GM19023 (cell line): ENCODE measurements at regions not wholly inside any gene's neighbourhood (a gene's known extent, or its start where the extent isn't known, plus 50 kb on each side); places are given as distances from the start of the nearest gene placed in this dataset.

Source experiments
- ATAC-seq: cut with Tn5 transposase; IDR thresholded peaks from one replicate; pipeline ENCODE4 v1.9.1; 2021; ENCODE audit warnings: mild to moderate bottlenecking, moderate library complexity; ENCODE audit not compliant: unreplicated experiment

DNA sequence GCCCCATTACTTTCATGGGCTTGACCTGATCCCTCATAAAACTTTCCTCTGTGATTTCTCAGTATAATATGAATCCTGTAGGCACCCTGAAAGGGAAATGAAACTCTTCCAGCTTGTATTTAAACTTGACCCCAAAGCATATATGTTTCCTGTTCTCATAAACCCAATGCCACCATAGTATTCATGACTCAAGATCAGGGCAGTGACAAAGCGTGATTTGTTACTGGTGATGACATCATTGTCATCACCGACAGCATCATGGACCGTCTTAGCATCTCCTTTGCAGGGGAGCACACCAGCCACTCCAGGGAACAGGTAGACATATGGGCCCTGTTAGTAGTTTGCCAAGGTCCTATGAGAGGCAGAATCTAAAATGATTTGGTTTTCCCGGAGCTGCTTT, 741.2 kb downstream of the NR2F2 start:
- no peak for ATAC-seq

DNA sequence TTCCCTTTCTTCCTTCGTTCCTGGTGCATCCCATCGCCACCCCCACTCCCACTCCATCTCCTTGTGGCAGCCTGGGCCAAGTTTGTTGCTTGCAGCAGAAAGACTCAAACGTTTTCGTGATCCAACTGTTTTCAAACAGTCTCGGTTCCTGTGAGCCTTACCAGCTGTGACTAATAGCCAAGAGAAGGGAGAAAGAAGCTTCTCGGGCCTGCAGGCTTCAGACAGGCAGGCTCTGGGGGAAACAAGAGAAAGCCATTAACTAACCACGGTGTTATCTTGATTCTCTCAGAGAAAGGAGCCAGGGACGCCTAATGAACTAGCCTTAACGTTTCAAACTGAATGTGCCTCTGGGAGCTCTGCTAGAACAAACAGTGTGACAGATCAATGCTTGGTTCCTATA, 742.0 kb downstream of the NR2F2 start:
- ATAC-seq = no peak

DNA sequence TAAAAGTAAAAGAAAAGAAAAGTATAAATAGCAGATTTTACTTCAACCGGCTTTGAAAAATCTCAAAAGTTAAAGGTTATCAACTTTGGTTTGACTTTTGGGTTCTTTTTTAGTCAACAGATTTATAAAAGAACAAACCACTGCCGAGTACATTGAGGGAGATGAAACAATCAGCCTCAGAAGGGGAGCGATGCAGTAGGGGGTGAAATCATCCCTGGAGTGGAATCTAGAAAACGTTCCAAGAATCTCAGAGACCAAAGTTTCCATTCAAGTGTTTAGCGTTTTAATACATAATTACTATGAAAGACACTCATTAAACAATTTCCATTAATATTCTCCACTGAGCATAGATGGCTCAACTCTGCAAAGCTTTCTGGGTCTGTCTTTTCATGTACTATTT, 745.5 kb downstream of the NR2F2 start:
- ATAC-seq = no peak

DNA sequence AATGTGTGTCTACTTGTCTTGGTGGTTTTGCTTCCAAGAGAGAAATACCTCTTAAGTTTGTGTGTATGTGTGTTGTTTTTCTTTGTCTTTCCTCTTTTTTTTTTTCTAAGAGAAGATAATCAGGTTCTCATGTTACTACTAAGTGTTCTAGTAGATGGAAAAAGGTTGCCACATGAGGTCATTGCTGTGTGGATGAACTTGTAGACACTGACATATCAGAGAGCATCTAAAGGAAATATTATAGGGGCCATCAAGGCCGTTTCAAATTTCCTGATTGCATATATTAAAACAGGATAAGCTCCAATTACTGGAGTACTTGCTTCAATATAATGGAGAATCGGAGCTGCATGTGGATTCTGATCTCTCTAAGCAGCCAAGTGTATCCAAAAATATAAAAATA, 747.5 kb downstream of the NR2F2 start:
- no peak for ATAC-seq

DNA sequence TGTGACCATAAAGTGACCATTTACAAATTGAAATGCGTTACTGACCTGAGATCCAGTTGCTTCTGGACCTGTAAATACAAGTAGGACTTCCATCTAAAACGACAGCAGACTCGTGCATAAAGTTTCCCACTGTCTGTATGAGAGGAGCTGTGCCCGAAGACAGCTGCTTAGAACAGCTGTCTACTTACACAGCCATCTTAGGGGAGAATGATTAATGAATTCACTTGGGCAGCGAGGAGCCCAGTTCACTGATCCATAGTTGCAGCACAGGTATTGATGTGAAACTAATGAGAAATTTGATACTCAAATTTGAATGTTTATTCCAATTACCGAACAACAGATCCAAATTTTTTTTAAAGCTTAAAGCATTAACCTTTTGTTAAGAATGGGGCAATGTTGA, 748.1 kb downstream of the NR2F2 start:
- no peak for ATAC-seq

DNA sequence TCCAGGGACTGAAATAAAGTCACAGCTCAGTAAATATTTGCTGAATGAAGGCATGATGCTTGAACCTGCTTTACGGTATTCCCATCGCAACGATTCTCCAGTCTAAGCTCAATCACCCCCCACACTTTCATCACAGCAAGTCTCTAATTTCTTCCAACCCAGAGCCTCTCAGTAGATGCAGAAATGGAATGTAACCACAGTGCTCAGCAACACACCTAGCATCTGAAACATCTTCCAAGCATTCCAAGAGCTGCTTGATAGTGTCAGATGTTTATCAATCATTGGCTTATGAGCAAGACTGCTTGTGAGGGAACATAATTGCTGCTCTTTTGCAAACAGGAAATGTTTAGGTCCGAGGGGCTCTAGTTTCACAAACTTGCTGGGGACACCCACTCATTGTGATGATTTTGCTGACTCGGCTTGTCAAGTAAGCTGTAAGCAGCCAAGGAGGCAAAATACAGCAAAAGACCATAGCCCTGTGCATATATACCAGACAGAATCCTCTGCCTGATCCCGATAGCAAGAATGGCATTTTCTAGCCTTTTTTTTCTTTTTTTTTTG, 751.2 kb downstream of the NR2F2 start:
- ATAC-seq = no peak

DNA sequence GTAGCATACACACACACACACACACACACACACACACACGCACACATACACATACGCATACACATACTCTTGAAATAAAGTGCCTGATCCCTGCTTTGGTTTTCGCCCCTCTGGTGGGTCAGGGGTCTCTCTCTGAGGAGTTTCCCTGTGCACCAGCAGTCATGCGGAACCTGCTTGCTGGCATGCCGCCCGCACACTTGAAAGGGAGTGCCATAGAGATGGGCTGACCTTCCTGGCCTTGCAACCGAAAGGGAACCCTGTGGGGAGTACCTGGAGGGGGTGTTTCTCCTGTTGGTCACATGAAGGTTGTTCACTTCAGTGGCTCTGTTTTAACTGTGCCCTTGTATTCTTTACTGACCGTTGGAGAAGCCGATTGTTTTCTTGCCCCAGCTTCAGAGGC, 752.3 kb downstream of the NR2F2 start:
- ATAC-seq = no peak

DNA sequence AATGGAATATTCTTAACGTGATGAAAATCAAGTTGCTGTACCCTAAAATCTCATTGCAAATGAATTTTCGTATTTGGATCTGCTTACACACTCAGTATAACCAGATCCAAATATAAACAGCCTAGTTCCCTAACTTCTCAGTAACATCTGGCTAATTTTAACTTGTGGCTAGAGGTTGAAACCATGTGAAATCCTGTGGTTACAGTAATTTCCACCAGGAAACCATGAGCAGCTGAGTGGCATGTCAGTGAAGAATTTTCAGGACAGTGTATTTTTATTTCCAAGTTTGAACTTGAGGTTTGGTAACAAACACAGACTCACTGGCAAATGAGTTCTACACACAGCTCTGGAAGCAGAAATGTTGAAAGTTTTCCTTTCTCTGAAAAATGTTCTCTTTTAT, 754.1 kb downstream of the NR2F2 start:
- ATAC-seq = no peak

DNA sequence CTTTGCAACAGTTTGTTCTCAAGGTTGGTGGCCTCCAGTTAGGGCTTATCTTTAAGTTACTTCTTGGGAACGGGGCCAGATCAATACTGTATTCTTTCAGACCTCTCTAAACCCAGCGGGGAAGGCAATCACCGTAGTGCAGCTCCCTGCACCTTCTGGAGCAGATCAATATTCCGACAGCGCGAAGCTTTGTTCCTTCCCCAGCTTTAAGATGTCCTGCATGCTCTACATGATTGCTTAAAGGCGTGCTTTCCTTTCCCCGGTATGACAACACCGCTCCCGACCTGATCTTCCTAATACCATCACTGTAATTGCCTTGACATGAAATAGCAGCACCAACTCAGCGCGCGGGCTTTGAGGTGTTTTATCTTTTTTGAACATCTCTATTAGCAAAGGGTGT, 755.2 kb downstream of the NR2F2 start:
- ATAC-seq = no peak

DNA sequence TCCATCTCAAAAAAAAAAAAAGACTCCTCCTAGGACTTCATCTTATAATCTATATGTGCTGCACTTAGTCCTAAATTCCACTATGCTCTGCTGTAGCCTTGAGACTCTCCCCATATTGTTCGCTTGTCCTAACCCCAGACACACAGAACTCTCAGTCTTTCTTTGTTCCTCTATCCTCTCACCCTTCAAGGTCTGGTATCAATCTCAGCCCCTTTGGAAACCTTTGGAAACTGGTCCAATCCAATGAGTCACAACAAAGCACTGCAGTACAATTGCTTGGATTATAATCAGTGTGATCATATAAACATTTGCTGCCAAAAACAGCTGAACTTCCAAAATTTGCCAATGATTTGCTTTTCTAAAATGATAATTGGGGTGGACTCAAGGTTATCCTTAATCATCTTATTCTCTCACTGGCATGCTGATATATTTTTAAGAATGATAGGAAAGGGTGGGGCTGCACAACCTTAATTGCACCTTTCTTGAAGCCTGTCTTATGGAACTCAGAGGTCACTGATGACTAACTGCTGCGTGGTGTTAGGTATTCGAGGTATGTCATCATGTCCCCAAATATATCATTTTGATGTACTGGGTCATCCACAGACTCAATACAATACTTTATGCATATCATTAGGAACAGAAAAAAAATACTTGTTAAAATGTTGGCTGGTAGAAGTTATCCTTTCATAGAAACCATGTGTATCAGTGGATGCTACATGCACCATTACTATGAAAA, 756.7 kb downstream of the NR2F2 start:
- no peak for ATAC-seq

DNA sequence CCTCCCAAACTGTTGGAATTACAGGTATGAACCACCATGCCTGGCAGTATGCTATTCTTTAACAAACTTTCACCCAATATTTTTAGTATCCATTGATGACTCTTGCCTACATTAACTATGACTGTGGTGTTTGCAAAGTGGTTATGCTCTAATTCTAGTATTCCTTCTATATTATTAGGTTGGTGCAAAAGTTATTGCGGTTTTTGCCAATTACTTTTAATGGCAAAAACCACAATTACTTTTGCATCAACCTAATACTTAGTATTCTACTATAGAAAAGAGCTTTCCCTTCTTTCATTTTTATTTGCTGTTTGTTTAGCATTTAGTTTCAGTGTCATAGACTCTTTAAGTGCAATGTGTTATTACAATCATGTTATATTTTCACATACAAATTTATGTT, 760.6 kb downstream of the NR2F2 start:
- ATAC-seq = no peak

DNA sequence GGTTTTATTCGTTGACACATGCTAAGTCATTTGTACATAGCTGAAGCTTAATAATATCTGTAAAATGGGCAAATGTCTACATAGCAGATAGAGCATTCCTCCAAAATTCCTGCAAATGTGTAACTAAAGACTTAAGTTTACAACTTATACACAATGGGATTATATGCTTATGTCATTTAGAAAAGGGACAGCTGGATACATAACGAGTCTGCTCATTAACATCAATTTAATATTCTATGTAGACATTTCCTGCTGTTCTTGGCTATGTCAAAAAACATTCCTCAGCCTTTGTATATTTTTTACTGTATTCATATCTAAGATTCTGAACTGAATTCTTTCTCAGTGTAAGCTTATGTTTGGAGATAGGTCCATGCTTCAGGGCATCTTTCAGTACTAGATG, 762.2 kb downstream of the NR2F2 start:
- no peak for ATAC-seq

DNA sequence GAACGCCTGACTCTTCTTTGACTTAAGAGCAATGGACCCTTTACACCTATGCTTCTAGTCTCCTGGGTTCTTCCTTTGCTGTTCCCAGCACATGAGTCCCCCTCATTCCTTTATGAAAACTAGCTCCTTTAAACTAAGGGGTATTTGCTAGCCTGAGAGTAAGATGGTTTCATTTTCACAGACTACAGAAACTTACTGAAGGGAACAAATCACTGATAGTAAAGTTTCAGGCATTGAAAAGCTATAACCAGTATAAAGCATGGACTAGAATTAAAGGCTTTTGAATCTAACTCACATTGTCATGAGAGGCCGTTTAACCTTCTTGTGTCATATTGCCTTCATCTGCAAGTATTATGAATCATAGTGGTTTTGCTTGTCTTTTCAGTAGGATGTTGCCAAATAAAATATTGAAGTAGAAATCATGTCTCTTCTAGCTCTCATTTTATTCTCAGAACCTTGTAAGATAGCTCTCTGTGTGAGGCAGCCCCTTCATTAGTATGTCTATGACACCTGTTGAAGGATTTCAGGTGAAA, 765.9 kb downstream of the NR2F2 start:
- ATAC-seq = no peak

DNA sequence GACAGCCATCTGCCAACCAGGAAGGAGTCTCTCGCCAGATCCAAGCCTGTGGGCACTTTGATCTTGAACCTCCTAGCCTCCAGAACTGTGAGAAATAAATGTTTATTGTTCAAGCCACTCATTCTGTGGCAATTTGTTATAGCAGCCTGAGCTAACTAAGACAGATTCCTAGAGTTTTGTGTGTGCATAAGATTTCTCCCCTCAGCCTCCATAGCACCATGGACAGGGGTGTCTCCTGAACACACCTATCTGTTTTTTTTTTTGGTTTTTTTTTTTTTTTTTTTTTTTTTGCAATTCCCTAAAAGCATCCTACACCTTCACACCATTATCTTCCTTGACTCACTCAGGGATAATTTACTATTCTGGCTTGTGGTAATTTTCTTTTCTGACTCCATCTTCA, 768.5 kb downstream of the NR2F2 start:
- no peak for ATAC-seq

DNA sequence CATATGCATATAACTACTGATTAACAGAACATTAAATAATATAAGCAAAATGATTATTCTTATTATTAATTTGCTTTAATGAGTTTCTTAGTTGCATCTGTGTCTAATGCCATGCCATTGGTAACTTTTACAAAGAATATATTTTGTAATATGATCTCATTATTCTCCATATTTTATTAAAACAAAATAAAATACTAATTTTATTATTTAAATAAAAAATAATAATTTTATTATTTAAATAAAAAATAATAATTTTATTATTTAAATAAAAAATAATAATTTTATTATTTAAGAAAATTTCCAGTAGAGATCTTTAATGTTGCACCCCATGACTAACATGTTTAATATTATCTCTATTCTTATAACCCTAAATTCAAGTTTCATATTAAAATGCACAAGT, 771.1 kb downstream of the NR2F2 start:
- no peak for ATAC-seq

DNA sequence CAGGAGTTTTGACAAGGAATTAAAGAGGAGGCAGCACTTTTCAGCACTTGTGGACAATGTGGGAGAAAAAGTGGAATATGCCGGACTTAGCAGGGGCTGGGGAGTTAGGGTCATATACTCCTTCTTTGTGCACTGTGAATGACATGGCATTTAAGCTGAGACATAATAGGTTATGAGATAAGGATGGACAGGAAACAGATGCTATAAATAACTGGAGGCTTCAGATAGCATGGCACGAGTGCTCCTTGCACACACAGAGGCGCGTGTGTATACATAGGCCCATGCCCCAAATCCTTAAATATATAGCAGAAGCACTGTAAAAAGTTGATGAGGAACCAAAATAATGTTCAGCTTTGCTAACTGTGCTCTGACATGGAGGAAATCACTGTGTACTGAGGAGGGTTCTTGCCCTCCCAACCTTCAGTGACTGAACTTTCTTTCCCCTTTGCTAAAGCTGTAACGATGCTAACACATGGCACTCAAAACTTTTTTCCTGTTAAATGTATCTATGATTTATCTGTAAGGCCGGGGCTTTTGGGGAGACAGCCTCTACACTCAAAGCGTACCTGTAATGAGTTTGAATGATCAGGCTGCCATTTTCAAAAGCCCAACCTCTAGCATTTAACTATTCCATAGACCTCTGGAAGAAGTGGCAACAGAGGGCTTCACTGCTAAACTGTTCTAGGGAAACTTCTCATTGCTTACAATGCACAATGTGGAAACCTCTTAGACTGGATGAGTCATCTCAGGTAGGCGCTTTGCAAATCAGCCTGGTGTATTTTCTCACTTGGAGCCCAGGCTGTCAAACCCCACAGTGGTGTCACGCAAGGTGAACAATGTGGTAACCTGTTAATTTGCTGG, 784.6 kb downstream of the NR2F2 start:
- ATAC-seq = no peak

DNA sequence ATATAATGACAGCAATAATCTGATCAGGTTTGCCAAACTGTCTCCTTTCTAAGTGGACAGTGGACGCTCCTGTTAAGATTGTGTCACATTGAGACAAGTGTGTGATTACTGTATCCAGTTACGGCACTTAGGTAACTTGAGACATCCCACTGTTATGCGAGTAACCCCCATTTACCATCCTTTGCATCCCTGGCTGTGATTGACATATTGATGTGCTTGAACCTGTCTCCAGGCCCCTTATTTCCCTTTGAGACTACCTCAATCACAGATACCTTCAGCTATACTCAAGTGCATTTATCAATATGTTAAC, 785.2 kb downstream of the NR2F2 start:
- ATAC-seq = no peak

DNA sequence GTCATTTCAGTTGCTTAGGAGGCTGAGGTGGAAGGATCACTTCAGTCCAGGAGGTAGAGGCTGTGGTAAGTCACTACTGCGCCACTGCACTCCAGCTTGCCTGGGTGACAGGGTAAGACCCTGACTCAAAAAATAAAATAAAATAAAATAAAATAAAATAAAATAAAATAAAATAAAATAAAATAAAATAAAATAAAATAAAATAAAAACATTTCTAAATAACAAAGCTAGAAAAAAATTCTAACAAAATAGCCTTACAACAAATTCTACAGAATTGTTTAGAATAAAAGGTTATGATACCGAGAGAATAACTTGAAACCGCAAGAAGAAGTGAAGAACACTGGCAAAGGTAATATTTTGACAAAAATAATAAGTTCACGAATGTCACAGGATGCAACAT, 794.3 kb downstream of the NR2F2 start:
- no peak for ATAC-seq

DNA sequence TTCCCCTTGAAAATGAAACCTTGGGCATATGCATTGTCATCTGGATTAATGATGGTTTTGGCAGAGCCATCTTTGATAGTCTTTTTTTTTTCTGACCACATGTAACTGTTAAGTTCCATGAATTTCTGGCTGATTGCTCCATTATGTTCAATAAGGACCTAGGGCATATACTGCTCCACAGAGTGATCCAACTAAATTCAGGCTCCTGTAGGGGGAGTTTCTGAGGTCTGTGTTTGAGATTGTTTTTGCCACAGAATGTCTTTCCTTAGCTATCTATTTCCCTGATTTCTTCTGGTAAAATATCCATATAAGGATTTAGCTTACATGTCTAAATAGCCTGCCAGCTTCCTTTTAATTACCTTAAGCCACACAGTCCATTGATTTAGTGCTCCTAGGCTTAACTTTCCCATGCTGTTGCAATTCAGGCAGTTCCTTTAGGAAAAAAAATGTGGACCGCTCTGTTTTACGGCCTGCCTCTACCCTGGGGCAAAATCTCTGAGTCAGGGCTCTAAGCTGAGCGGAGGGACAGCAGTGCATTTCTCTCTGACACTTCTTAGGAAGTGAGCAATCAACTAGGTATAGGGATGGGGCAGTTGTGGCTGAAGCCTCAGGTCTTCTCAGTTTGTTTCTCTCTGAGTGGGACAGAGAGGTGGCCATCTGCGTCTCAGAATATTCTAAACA, 796.2 kb downstream of the NR2F2 start:
- no peak for ATAC-seq

DNA sequence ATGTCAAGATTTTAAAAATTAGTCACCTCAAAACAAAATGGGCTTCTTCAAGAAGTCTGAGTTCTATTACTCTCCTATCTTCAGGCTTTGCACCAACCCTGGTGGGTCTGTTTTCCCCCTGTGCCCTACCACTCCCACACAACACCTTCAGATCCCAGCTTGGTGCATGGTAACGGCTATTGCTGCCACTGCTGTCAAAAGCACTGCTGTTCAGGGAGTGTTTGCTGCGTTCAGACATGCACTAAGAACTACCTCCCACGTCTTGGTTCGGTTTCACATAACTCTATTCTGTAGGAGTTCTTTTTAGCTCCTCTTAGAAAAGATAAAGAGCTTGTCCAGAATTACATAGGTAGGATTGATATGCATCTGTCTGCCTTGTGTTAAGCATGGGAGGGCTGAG, 799.2 kb downstream of the NR2F2 start:
- no peak for ATAC-seq

DNA sequence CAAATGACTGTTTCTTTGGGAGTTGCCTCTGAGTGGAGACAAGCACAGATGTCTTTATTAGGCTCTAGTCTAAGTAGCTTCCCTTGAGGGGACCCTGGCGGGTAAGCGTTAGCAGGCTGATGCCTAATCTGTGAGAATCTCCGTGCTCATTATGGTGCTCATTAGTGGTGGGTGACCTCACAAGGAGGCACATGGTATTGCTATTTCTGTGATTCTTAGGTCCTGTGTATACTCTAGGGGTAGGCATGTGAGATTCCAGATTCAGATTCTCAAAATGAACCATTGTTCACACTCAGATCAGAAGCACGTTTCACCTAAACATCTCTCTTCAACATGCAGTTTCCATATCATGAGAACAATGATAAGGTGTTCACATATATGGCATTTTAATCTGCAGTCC, 809.7 kb downstream of the NR2F2 start:
- ATAC-seq = no peak

DNA sequence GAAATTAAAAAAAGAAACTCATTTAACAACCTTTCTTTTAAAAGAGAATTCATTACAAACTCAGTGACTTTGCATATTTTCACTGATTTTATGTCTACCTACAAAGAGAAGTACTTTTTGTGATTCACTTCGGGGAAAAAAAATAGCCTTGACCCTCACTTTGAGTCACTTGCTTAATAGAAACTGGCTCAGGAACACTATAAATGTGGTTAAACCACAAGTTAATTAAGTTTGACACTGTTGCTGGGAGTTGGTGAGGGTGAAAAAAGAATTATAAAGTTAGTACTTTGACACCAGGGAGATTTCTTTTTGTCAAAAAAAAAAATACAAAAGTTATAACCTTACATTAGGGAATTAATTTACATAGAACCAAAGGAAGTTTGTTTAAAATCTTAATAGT, 810.9 kb downstream of the NR2F2 start:
- no peak for ATAC-seq
